GM12892 (cell line): ENCODE measurements at regions not wholly inside any gene's neighbourhood (a gene's known extent, or its start where the extent isn't known, plus 50 kb on each side); places are given as distances from the start of the nearest gene placed in this dataset.

Experiments used
- DNase-seq: peaks from one replicate; pipeline ENCODE4 v3.0.0; 2011; ENCODE audit not compliant: insufficient read length
- FAIRE-seq: peaks from 2 replicates; lab custom pipeline; 2011; peaks lifted over from hg19 to GRCh38; lab: Jason Lieb, UNC
- POLR2A ChIP-seq: IDR thresholded peaks from 2 replicates; pipeline ENCODE4 v1.6.1; 2011; ENCODE audit warnings: low read depth, low read length, control low read depth
- POLR2AphosphoS5 ChIP-seq: IDR thresholded peaks from 2 replicates; pipeline ENCODE4 v1.6.1; 2011; ENCODE audit warnings: low read depth, low read length, control low read depth
- TAF1 ChIP-seq: IDR thresholded peaks from 2 replicates; pipeline ENCODE4 v1.6.1; 2011; ENCODE audit warnings: low read depth, mild to moderate bottlenecking, control low read depth, low read length, borderline replicate concordance

DNA sequence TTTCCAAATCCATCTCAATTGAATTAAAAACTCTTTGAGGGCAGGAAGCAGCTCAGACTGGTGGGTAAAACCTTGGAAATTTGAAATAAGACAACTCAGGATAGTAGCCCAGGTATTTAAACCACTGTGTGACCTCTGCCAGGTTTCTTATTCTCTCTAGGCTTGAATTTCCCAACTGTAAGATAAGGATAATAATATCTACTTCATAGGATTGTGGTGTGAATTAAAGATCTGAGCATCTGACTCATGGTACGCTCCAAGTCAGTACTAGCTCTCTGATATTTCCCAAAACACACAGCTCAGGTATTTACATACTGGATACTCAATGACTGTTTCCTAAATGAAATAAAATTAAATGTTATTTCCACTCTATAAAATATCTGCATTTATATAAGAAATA is 337.2 kb downstream of the LTN1 start:
- no peak for FAIRE-seq
- TF ChIP-seq POLR2A: no peak
- no peak for TF ChIP-seq TAF1
- no peak for TF ChIP-seq POLR2AphosphoS5
- DNase-seq: no peak

DNA sequence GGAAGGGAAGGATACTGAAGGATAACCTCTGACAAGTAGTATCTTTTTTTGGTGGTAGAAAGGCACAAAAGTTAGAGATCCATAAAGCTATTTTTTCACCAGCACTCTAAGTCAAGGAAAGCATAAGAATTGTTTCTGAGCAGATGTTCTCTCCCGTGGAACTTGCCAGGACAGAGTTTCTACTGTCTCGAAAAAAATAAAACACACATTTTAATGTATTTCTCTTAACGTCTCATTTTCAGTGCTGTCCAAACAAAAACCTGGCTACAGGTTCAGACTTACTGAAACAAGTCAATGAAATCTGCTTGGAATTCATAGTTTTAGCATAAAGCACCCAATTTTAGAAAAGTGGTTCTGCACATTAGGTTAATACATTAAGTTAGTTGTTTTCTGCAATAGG is 338.3 kb downstream of the LTN1 start:
- FAIRE-seq: no peak
- TF ChIP-seq POLR2AphosphoS5 (no peak), TAF1 (no peak), POLR2A (no peak)
- DNase-seq: no peak

DNA sequence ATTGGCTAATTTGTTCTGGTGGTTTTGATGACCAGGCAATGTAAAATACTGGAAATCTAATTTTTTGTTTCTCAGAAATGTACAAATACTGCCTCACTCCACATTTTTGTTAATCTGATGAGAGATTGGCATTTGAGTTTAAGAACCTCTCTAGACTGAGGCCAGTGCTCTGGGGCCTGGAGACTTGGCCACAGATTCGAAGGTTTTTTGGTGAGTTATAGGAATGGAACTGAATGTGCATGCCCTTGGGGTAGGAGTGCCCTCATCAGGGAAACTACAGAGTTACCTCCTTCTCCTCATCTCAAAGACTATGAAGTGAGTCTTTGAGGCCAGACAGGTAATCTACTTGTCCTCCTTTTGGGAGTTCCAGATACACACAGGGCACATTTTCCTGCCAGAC is 347.9 kb downstream of the LTN1 start:
- FAIRE-seq: no peak
- TF ChIP-seq POLR2A (no peak), TAF1 (no peak), POLR2AphosphoS5 (no peak)
- no peak for DNase-seq

DNA sequence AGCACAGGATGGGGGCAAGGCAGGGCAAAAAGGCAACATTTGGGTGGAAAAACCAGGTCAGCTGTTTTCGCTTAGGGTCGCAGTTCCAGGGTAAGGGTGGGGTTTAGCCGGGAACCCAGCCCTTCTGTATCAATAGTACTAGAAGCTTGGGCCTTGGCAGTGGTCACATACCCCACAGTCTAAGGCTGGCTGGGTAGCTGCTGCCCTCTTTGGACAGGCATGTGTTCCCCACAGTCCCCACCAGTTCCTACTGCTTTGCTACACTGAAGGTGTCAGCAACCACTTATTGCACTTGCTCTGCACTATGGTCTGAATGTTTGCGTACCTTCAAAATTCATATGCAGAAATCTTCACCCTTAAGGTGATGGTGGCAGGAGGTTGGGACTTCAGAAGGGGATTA is 349.8 kb downstream of the LTN1 start:
- no peak for FAIRE-seq
- no peak for DNase-seq
- TF ChIP-seq POLR2A: no peak
- TF ChIP-seq TAF1: no peak
- no peak for TF ChIP-seq POLR2AphosphoS5

DNA sequence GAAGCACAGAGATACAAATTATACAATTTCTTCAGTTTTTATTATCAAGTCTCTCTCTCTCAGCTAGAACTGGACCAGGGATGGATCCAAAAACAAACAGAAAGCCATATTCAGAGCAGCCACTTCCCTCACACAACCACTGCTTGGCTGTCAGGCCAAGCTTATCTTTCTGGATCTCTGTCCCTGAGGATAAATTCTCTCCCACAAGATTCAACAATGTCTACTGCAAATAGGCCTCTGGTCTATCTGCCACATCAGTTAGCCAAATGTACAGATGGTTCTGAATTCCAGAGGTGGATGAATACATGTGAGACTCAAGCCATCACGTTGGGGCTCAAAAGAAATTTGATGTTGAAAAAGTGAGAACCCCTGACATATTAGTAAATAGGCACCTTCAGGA is 350.9 kb downstream of the LTN1 start:
- no peak for TF ChIP-seq POLR2A
- DNase-seq (no peak), FAIRE-seq (no peak)

DNA sequence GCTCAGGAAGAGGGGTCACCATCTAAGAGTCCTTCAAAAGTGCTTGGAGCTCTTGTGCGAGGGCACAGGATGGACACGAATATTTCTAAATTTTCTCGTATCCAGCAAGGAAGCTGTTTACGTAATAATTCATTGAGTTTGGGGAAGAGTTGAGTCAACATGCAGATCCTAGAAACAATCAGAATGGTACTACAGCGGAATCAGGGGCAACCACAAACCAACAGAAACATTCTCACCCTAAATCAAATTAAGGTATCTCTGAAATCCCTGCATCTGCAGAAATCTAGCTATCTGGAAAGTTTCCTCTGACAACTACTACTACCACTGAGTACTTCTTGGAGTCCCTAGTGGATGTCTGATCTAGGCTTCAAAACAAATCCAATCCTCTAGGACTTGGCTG is 352.4 kb downstream of the LTN1 start:
- TF ChIP-seq TAF1 (no peak), POLR2A (no peak), POLR2AphosphoS5 (no peak)
- FAIRE-seq: no peak
- DNase-seq: no peak

- DNase-seq (no peak), FAIRE-seq (no peak)
- no peak for TF ChIP-seq TAF1
These were observed 352.9 kb downstream of the LTN1 start for GRCh38 chr21:28639737-28640136.

GRCh38 chr21:28636752-28637691 is 355.7 kb downstream of the LTN1 start:
- TF ChIP-seq POLR2AphosphoS5: no peak
- TF ChIP-seq POLR2A: no peak
- no peak for TF ChIP-seq TAF1
- FAIRE-seq (no peak), DNase-seq (no peak)

GRCh38 chr21:28635541-28635940 is 357.1 kb downstream of the LTN1 start:
- TF ChIP-seq TAF1: no peak
- TF ChIP-seq POLR2AphosphoS5: no peak
- TF ChIP-seq POLR2A: no peak
- DNase-seq (no peak), FAIRE-seq (no peak)

DNA sequence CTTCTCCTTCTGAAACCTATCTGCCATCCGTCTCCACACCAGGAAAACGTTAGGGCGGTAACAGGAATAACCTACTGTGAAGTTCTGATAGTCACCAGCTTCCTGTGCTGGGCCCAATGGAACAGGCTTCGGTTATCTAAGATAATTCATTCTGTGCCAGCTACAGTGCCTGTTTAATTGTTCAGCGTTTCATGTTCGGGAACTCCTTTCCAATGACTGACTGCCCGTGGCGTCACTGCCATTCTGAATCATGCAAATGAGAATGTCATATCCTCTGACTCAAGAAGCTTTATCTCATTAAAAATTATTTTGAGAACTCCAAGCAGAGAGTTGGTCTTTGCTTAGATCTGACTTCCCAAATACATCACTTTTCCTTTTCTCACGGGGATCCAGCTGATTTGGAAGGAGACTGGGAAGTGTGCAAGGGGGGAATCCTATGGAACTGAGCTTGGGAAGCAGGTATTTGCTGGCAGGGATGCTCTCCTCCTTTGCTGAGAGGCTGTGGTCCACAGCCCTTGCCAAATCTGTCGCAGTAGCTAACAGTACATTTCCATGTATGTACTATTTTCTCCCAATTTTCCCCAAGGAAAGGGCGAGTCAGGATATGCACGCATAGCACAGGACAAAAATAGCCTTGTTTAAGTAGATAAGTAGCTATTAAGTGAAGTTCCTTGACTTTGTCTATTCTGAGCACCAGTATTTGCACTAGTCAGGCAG is 358.7 kb downstream of the LTN1 start:
- FAIRE-seq (no peak), DNase-seq (no peak)
- no peak for TF ChIP-seq POLR2A
- TF ChIP-seq TAF1: no peak
- TF ChIP-seq POLR2AphosphoS5: no peak

DNA sequence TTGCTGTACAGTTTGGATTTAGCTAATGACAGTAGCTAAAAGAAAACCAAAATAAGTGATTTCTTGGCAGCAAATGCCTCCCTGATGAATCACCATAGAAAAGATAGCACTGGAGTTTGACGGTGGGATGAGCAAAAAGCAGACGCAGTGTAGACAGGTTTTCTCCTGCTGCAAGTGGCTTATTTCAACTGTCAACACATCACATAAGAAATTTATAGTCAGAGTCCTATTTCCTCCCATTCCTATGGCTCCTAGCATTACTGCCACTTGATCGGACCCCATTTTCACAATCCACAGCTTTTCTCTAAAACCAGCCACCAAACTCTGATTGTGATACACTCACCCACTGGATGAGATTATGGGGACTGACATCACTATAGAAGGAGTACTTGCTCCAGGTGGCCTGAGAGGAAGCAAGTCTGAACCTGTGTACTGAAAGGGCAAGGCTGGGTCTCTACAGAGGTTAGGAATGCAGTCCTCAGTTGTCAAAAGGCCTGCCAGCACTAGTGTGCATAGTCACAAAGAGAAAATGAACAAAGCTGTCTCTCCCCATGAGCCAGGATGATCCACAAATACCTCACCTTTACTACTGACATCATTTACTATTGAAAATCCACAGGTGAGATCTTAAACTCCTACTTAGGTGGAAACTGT is 359.8 kb downstream of the LTN1 start:
- TF ChIP-seq POLR2AphosphoS5 (no peak), TAF1 (no peak), POLR2A (no peak)
- DNase-seq: no peak
- FAIRE-seq: no peak

- DNase-seq: no peak
- FAIRE-seq: no peak
- TF ChIP-seq POLR2AphosphoS5 (no peak), POLR2A (no peak), TAF1 (no peak)
These were observed 365.0 kb downstream of the LTN1 start for GRCh38 chr21:28627691-28628090.
